ENCODE measurements at regions not wholly inside any gene's neighbourhood (a gene's known extent, or its start where the extent isn't known, plus 50 kb on each side); places are given as distances from the start of the nearest gene placed in this dataset.

DNA sequence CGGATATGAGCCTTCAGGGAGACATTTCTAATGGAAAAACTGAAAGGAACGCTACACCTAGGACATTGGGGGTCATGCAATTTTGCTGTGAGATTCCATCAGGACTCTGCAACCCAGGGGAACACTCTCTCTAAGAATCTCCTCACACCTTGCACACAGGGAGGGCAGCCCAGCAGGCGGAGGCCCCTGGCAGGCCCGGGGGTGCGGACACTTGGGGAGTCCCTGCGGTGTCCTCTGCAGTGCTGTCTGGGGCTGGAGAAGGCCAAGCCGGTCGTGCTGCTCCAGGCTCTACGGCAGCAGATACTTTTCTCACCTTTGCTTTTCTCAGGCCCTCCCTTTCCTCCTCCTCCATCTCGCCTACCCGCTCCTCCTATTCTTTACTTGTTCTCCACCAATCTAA, 54.7 kb upstream of the FAM110C start:
- no peak overlapping the region for H3K4me3 ChIP-seq
- H3K9me3 ChIP-seq, result no peaks in the 10 kb centered on the region
- DNase-seq, result no peak
- no peak overlapping the region for H3K9ac ChIP-seq (ENCODE audit: low read depth in 2 of 2, low read length in 2 of 2)
- H3K4me1 ChIP-seq, result no peaks in the 10 kb centered on the region
- TF ChIP-seq, protein P1, sequence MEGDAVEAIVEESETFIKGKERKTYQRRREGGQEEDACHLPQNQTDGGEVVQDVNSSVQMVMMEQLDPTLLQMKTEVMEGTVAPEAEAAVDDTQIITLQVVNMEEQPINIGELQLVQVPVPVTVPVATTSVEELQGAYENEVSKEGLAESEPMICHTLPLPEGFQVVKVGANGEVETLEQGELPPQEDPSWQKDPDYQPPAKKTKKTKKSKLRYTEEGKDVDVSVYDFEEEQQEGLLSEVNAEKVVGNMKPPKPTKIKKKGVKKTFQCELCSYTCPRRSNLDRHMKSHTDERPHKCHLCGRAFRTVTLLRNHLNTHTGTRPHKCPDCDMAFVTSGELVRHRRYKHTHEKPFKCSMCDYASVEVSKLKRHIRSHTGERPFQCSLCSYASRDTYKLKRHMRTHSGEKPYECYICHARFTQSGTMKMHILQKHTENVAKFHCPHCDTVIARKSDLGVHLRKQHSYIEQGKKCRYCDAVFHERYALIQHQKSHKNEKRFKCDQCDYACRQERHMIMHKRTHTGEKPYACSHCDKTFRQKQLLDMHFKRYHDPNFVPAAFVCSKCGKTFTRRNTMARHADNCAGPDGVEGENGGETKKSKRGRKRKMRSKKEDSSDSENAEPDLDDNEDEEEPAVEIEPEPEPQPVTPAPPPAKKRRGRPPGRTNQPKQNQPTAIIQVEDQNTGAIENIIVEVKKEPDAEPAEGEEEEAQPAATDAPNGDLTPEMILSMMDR (IDR thresholded peaks at IDR 0.05), result no peak
- H3K27ac ChIP-seq, result no peak overlapping the region
- intact Hi-C loops (cut with DNase I), result no loop called here
- H3K27me3 ChIP-seq, result no peaks in the 10 kb centered on the region
- no peaks in the 10 kb centered on the region for H3K36me3 ChIP-seq
